HG02763 (cell line): ENCODE measurements at regions not wholly inside any gene's neighbourhood (a gene's known extent, or its start where the extent isn't known, plus 50 kb on each side); places are given as distances from the start of the nearest gene placed in this dataset.

Source experiments
- ATAC-seq: cut with Tn5 transposase; IDR thresholded peaks from one replicate; pipeline ENCODE4 v1.9.1; 2021; ENCODE audit warnings: mild to moderate bottlenecking, moderate library complexity; ENCODE audit not compliant: unreplicated experiment

DNA sequence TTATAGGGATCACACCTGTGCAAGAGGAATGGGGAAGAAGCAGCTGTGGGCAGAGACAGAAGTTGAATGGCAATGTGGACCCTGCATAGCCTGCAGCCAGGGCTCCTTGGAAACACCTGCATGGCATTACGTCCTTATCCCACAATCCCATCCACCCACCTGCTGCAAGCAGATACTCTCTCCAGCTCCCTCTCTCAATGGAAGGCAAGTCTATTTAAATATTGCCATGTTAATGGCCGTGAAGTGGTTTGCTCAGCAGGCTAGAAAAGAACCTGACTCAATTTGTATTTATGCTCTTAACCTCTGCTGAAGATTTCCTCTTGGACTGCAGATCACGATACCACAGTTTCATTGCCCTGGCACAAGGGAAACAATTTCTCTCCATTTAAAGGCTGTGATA, 417.0 kb downstream of the TYW1 start:
- ATAC-seq: no peak

DNA sequence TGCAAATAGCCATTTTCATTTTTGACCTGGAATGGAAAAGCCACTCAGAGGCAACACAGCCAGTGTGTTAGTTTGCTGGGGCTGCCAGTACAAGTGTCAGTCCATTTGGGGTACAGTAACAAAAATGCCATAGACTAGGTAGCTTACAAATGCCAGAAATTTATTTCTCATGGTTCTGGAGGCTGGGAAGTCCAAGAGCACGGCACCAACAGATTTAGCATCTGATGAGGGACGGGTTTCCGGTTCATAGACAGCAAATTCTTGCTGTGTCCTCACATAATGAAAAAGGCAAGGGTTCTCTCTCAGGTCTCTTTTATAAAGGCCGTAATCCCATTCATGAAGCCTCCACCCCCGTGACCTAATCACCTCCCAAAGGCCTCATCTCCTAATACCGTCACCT, 418.2 kb downstream of the TYW1 start:
- no peak for ATAC-seq

GRCh38 chr7:67422601-67423000, 426.0 kb downstream of the TYW1 start:
- no peak for ATAC-seq

DNA sequence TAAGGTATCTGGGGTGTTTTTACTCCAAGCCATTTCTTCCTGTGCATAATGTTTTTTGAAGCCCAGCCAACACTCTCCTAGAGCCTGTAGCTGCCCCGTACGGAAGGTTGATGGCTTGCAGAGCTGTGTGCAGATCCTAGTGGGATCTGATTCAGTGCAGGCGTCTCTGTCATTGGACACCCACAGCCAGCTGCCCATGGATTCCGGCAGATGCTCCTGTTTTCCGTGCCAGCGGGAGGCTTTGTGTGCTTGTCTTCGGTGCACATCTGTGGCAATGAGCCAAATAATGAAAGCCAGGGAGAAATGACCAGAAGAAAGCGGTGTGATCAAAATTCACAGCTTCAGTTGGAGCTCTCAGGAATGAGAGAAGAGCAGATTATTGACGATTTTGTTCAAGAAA, 426.4 kb downstream of the TYW1 start:
- no peak for ATAC-seq

- ATAC-seq: no peak
Observed at GRCh38 chr7:67426654-67427053, 430.0 kb downstream of the TYW1 start.

DNA sequence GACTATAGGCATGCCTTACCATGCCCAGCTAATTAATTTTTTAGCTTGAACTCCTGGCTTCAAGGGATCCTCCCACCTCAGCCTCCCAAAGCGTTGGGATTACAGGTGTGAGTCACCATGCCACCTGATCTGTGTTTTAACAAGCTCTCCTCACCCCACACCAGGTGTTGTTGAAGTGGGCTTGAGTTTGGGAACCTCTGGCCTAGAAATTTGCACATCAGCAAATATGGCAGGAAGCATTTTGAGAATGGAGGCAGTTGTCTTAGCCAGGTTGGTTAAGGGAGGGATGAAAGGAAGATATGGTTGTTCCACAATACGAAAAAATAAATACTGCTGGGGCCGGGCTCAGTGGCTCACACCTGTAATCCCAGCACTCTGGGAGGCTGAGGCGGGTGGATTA, 433.1 kb downstream of the TYW1 start:
- ATAC-seq: no peak

DNA sequence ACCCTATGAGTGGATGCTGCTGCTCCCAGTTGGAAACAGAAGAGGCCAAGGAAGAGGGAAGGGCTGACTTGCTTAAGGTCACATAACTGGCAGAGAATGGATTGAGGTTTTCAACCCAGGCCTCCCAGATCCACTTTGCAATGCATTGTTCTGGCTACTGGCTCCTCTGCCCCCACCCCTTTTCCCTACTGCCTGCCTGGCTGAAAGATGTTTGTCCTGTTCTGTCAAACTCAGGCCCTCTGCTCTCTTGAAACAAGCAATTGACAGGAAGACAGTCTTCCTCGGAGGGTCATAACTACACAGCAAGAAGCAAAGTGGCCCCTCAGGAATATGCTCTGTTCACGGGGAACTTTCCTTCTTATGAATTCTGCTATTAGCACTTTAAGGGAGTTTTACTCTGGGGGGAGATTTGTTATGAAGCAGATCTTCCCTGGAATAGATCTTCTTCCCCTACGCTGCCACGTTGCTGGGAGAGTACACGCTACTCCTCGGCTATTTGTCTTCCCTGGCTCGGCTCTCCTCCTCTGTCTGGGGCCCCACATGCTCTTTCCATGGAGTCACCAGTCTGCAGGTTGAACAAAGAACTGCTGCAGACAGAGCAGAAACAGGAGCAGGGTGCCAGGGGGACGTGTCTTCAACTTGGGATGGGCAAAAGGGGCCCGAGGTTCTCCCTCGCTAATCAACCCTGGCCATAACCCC, 436.1 kb downstream of the TYW1 start:
- no peak for ATAC-seq

GRCh38 chr7:67435894-67436535, 439.4 kb downstream of the TYW1 start:
- no peak for ATAC-seq

DNA sequence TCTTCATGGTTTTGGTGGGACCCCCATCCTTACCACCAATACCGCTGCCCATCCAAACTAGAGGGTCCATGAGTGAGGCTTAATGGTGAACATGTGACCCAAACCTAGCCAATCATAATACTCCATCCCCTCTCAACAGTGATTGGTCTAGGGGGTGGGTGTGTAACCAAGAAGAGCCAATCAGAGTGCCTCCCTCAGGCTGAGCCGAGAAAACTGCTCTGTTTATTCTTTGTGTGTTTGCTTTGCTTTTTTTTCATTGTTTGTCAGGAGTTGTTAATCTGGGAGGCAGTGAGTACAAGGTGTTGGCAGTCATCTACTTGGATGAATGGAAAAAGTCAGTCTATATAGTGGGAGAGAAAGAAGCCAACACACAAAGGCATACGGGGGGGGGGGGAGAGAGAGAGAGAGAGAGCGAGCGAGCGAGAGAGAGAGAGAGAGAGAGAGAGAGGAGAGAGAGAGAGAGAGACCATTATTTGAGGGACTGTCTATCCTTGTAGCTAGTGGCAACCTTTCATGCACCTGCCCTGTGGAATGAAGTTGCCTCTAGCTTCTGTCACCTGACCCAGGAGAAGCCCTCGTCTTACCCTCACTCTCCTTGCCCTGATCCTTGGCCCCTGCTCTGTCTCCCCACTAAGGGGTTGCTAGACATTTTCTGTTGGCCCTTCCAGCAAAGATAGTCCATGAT, 441.7 kb downstream of the TYW1 start:
- ATAC-seq: no peak

DNA sequence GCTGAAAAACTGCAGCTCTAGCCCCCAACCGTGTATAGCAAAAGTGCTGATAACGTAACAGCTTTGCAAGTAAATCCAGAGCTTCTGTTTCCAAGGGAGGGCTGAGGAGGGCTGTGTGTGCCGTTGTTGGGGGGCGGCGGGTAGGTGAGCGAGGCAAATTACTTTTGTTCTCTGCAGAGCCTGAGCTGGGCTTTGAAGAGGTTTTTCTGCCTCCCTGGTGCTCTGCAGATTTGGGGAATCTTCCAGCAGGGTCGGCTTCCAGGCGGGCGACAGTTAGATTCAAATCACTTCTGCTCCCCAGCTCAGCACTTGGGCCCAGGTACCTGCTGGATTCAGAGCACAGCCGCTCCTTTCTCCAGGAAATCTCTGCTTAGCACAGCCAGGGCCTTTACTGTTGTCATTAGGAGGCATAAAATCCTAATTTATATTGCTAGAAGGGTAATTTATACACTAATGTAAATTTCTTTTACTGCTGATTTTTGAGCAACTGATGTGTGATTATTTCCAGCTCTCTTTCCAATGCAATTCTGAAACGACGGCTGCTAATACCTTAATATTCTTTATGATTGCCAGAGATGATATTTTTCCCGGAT, 442.4 kb downstream of the TYW1 start:
- no peak for ATAC-seq

DNA sequence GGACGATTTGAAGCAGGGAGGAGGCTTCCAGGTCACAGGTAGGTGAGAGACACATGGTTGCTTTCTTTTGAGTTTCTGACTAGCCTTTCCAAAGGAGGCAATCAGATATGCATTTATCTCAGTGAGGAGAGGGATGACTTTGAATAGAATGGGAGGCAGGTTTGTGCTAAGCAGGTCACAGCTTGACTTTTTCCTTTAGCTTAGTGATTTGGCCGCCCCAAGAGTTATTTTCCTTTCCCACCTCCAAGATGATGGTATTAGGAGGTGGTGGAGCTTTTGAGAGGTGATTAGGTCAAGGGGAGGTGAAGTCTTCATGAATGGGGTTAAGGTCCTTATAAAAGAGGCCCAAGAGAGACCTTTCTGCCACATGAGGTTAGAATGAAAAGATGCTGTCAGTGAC, 443.7 kb downstream of the TYW1 start:
- no peak for ATAC-seq

- no peak for ATAC-seq
Observed at GRCh38 chr7:67445728-67446127, 449.1 kb downstream of the TYW1 start.

- ATAC-seq: no peak
Observed at GRCh38 chr7:67447297-67447696, 450.7 kb downstream of the TYW1 start.

- no peak for ATAC-seq
Observed at GRCh38 chr7:67448271-67448670, 451.6 kb downstream of the TYW1 start.

- no peak for ATAC-seq
Observed at GRCh38 chr7:67450171-67450570, 453.5 kb downstream of the TYW1 start.

DNA sequence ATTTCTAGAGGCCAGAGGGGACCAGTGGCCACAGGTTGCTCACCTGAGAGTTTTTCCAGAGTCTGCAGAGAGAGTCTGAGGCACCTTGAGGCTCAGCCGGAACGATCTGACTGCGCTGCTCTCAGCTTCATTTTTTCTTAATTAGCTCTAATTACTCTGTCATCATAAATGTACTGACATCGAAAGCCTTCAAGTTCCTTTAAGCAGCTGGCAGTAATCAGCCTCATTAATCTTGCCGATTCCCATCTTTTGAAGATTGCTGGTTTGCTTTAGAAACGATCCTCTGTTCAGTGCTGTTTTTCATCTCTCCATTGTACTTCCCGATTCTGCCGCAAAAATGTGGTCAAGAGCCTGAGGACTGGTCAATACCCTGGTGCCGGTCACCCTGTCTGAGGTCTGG, 454.7 kb downstream of the TYW1 start:
- ATAC-seq: no peak

DNA sequence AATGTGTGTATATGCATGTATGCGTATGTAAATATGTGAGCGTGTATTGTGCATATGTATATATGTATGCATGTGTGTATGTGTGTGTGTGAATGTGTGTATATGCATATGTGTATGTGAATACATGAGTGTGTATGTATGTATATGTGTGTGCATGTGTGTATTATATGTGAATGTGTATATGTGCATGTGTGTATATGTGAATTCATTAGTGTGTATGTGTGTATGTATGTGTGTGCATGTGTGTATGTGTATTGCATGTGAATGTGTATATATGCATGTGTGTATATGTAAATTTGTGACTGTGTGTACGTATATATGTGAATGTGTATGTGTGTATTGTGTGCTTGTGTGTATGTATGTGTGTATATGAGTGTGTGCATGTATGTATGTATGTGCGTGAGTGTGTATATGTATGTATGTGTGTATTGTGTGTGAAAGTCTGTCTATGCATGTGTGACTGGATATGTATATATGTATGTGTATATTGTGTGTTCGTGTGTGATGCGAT, 455.9 kb downstream of the TYW1 start:
- ATAC-seq: no peak

DNA sequence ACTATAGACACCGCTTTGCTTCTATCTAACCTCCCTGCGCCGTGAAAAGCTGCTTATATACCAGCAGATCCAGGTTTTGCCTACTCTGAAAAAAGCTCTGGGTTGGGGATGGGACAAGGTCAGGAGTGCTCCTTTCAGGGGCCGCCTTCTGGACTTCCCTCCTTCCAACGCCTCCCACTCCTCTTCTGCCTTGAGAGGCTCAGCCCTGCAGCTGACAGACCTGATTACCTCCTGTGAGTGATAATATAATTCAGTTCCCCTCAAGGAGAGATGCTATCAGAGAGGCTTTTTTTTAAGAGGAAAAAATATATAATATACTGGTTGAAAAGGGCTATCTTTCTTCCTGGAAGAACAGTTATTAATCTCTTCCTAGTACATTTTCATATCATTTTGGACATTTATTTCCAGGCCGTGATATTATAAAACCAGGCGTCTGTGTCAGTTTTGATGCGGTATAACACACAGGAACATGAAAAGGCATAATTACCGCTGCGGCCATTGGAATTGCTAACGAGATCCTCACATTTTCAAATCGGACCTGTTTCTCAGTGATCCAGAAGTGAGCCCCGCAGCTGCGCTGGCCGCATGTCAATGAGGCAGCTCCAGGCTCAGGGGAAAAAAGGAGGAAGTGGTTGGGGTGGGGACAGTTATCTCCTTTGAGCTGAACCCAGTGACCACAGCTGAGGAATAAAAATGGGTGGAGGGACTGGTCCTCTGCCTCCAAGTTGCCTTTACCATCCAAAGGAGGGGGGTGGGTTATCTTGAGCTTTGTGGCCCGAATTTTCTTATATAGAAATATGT, 457.1 kb downstream of the TYW1 start:
- no peak for ATAC-seq

DNA sequence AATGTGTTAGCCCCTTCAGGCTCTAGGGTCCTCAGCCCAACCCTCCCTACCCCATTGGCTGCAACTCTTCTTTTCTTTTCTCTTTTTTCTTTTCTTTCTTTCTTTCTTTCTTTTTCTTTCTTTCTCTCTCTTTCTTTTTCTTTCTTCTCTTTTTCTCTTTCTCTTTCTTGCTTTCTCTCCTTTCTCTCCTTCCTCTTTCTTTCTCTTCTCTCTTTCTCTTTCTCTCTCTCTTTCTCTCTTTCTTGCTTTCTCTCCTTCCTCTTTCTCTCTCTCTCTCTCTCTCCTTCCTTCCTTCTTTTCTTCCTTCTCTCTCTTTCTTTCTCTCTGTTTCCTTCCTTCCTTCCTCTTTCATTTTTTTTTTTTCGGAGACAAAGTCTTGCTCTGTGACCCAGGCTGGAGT, 458.9 kb downstream of the TYW1 start:
- ATAC-seq: no peak

GRCh38 chr7:67462781-67463191, 466.2 kb downstream of the TYW1 start:
- no peak for ATAC-seq

GRCh38 chr7:67463316-67463715, 466.7 kb downstream of the TYW1 start:
- ATAC-seq: no peak
